Effector memory CD8-positive, alpha-beta T cell (primary cell): ENCODE measurements at regions not wholly inside any gene's neighbourhood (a gene's known extent, or its start where the extent isn't known, plus 50 kb on each side); places are given as distances from the start of the nearest gene placed in this dataset.

Experiments
- ATAC-seq: fragments of 150-1000 bp; cut with Tn5 transposase; replicated peaks from 2 replicates; pipeline ENCODE4 v1.10.0; 2021; ENCODE audit warnings: mild to moderate bottlenecking, moderate library complexity
- DNase-seq, 3 experiments: peaks; one replicate each; pipeline ENCODE4 v3.0.0; 2021
- H3K27ac Mint-ChIP-seq, 2 donors: one replicate each; pipeline ENCODE4 v1.8.0; 2022; ENCODE audit warnings: mild to moderate bottlenecking in 2 of 2, mixed read lengths in 2 of 2, moderate library complexity in 2 of 2
- H3K27me3 Mint-ChIP-seq, 2 donors: one replicate each; pipeline ENCODE4 v1.8.0; 2022; ENCODE audit warnings: mixed read lengths in 2 of 2
- H3K36me3 Mint-ChIP-seq: one replicate; pipeline ENCODE4 v1.8.0; 2022; ENCODE audit warnings: mild to moderate bottlenecking, moderate library complexity, mixed read lengths; ENCODE audit not compliant: insufficient read depth
- H3K4me1 Mint-ChIP-seq, 2 donors: one replicate each; pipeline ENCODE4 v1.8.0; 2022; ENCODE audit warnings: low read depth in 2 of 2, mixed read lengths in 2 of 2
- H3K4me3 Mint-ChIP-seq, 2 donors: one replicate each; pipeline ENCODE4 v1.8.0; 2022; ENCODE audit warnings: mild to moderate bottlenecking in 2 of 2, mixed read lengths in 2 of 2, moderate library complexity in 2 of 2
- H3K9me3 Mint-ChIP-seq, 2 donors: one replicate each; pipeline ENCODE4 v1.8.0; 2022; ENCODE audit warnings: mixed read lengths in 2 of 2

GRCh38 chr2:234689911-234690379, 193.1 kb upstream of the ARL4C start:
- Mint-ChIP-seq H3K9me3 (no peaks in the 10 kb centered on the region), H3K4me1 (no peaks in the 10 kb centered on the region), H3K27ac (no peak overlapping the region), H3K4me3 (no peak overlapping the region), H3K27me3 (peaks cover 37 to 61% of the 10 kb centered on the region in 2 donors), H3K36me3 (no peaks in the 10 kb centered on the region)
- no peak for DNase-seq
- no peak for ATAC-seq

- Mint-ChIP-seq H3K4me1 (no peaks in the 10 kb centered on the region), H3K36me3 (no peaks in the 10 kb centered on the region), H3K27me3 (peaks cover 17 to 44% of the 10 kb centered on the region in 2 donors), H3K27ac (no peak overlapping the region), H3K4me3 (no peak overlapping the region), H3K9me3 (peaks cover 2% of the 10 kb centered on the region in 2 donors)
- DNase-seq (no peak), ATAC-seq (no peak)
Observed at GRCh38 chr2:234687718-234688475, 191.0 kb upstream of the ARL4C start.

GRCh38 chr2:234686088-234686890, 189.4 kb upstream of the ARL4C start:
- Mint-ChIP-seq H3K9me3 (peaks cover 5 to 8% of the 10 kb centered on the region in 2 donors), H3K4me3 (no peak overlapping the region), H3K36me3 (no peaks in the 10 kb centered on the region), H3K4me1 (no peaks in the 10 kb centered on the region), H3K27me3 (peaks cover under 1 to 29% of the 10 kb centered on the region in 2 donors), H3K27ac (no peak overlapping the region)
- ATAC-seq (no peak), DNase-seq (no peak)

- DNase-seq (no peak), ATAC-seq (no peak)
- Mint-ChIP-seq H3K9me3 (peaks cover 5 to 8% of the 10 kb centered on the region in 2 donors), H3K27me3 (peaks cover 0 to 22% of the 10 kb centered on the region in 2 donors), H3K4me1 (no peaks in the 10 kb centered on the region), H3K36me3 (no peaks in the 10 kb centered on the region), H3K27ac (no peak overlapping the region), H3K4me3 (no peak overlapping the region)
Observed at GRCh38 chr2:234684466-234684865, 187.6 kb upstream of the ARL4C start.

- ATAC-seq (no peak), DNase-seq (no peak)
- peaks cover 2 to 17% of the 10 kb centered on the region in 2 donors for H3K27me3 Mint-ChIP-seq
- H3K27ac Mint-ChIP-seq = no peak overlapping the region
- H3K4me3 Mint-ChIP-seq = no peak overlapping the region
- no peaks in the 10 kb centered on the region for H3K4me1 Mint-ChIP-seq
- H3K36me3 Mint-ChIP-seq = no peaks in the 10 kb centered on the region
- H3K9me3 Mint-ChIP-seq = peaks cover 5 to 8% of the 10 kb centered on the region in 2 donors
Observed at GRCh38 chr2:234683950-234684349, 187.1 kb upstream of the ARL4C start.

GRCh38 chr2:234682492-234683228, 185.8 kb upstream of the ARL4C start:
- Mint-ChIP-seq H3K9me3 (peaks cover 5 to 8% of the 10 kb centered on the region in 2 donors), H3K4me3 (no peak overlapping the region), H3K36me3 (no peaks in the 10 kb centered on the region), H3K27me3 (peaks cover 14 to 15% of the 10 kb centered on the region in 2 donors), H3K4me1 (no peaks in the 10 kb centered on the region), H3K27ac (no peak overlapping the region)
- ATAC-seq (no peak), DNase-seq (no peak)

GRCh38 chr2:234680688-234681619, 184.1 kb upstream of the ARL4C start:
- Mint-ChIP-seq H3K27ac (no peak overlapping the region), H3K4me3 (no peak overlapping the region), H3K36me3 (no peaks in the 10 kb centered on the region), H3K9me3 (peaks cover 5 to 8% of the 10 kb centered on the region in 2 donors), H3K4me1 (no peaks in the 10 kb centered on the region), H3K27me3 (peaks cover 3 to 17% of the 10 kb centered on the region in 2 donors)
- DNase-seq = no peak
- ATAC-seq = no peak

- no peak overlapping the region for H3K27ac Mint-ChIP-seq
- H3K9me3 Mint-ChIP-seq = peaks cover 5 to 8% of the 10 kb centered on the region in 2 donors
- ATAC-seq (no peak), DNase-seq (no peak)
- H3K4me1 Mint-ChIP-seq = no peaks in the 10 kb centered on the region
- peaks cover 0 to 20% of the 10 kb centered on the region in 2 donors for H3K27me3 Mint-ChIP-seq
- no peak overlapping the region for H3K4me3 Mint-ChIP-seq
- no peaks in the 10 kb centered on the region for H3K36me3 Mint-ChIP-seq
Observed at GRCh38 chr2:234679741-234680687, 183.1 kb upstream of the ARL4C start.

GRCh38 chr2:234679301-234679740, 182.4 kb upstream of the ARL4C start:
- DNase-seq (no peak), ATAC-seq (no peak)
- H3K4me3 Mint-ChIP-seq = no peak overlapping the region
- H3K4me1 Mint-ChIP-seq = no peaks in the 10 kb centered on the region
- peaks cover 5 to 8% of the 10 kb centered on the region in 2 donors for H3K9me3 Mint-ChIP-seq
- H3K27ac Mint-ChIP-seq = no peak overlapping the region
- no peaks in the 10 kb centered on the region for H3K36me3 Mint-ChIP-seq
- peaks cover 7 to 27% of the 10 kb centered on the region in 2 donors for H3K27me3 Mint-ChIP-seq

- H3K9me3 Mint-ChIP-seq = peaks cover 5 to 8% of the 10 kb centered on the region in 2 donors
- no peak overlapping the region for H3K27ac Mint-ChIP-seq
- H3K4me3 Mint-ChIP-seq = no peak overlapping the region
- DNase-seq (no peak), ATAC-seq (no peak)
- H3K36me3 Mint-ChIP-seq = no peaks in the 10 kb centered on the region
- peaks cover 11 to 33% of the 10 kb centered on the region in 2 donors for H3K27me3 Mint-ChIP-seq
- H3K4me1 Mint-ChIP-seq = no peaks in the 10 kb centered on the region
Observed at GRCh38 chr2:234678711-234679110, 181.8 kb upstream of the ARL4C start.

- H3K27me3 Mint-ChIP-seq = peaks cover 18 to 41% of the 10 kb centered on the region in 2 donors
- ATAC-seq = no peak
Observed at GRCh38 chr2:234677758-234678538, 181.1 kb upstream of the ARL4C start.

More at GRCh38 chr2:234677758-234678538, 181.1 kb upstream of the ARL4C start:
- Mint-ChIP-seq H3K4me1 (no peaks in the 10 kb centered on the region), H3K4me3 (no peak overlapping the region), H3K36me3 (no peaks in the 10 kb centered on the region), H3K27ac (no peak overlapping the region), H3K9me3 (peaks cover 3 to 6% of the 10 kb centered on the region in 2 donors)
- no peak for DNase-seq
